Peyer's patch (tissue), 4 donors: ENCODE measurements at regions not wholly inside any gene's neighbourhood (a gene's known extent, or its start where the extent isn't known, plus 50 kb on each side); places are given as distances from the start of the nearest gene placed in this dataset.

Experiments used
- DNase-seq, 3 donors: peaks; one replicate each; pipeline ENCODE4 v3.0.0-alpha.2; 2017 to 2019
- H3K27ac ChIP-seq, 4 donors: fragments of 200-600 bp; sonication (generic); one replicate each; pipeline ENCODE4 v1.5.1; 2016 to 2019
- H3K27me3 ChIP-seq, 2 donors: fragments of 200-600 bp; sonication (generic); one replicate each; pipeline ENCODE4 v1.5.1; 2019
- H3K36me3 ChIP-seq, 3 donors: fragments of 200-600 bp; sonication (generic); one replicate each; pipeline ENCODE4 v1.5.1; 2016 to 2019
- H3K4me1 ChIP-seq, 4 donors: fragments of 200-600 bp; sonication (generic); one replicate each; pipeline ENCODE4 v1.5.1; 2016 to 2019
- H3K4me3 ChIP-seq, 4 donors: fragments of 200-600 bp; sonication (generic); 1 replicate in 3 of 4; 2 replicates in 1 of 4; pipeline ENCODE4 v1.5.1; 2016 to 2019; ENCODE audit warnings: mild to moderate bottlenecking in 1 of 4
- H3K9me3 ChIP-seq, 4 donors: fragments of 200-600 bp; sonication (generic); one replicate each; pipeline ENCODE4 v1.5.1; 2016 to 2019; ENCODE audit warnings: mild to moderate bottlenecking in 1 of 4
- POLR2A ChIP-seq, 2 donors: fragments of 450-650 bp; IDR thresholded peaks; one replicate each; pipeline ENCODE4 v1.5.1; 2017; ENCODE audit warnings: antibody characterized with exemption in 2 of 2, mild to moderate bottlenecking in 2 of 2, moderate library complexity in 2 of 2
- TF ChIP-seq, protein P1 (sequence below), 6 experiments: fragments of 450-650 bp in 4 of 6; fragments of 200-600 bp in 2 of 6; sonication (generic) in 1 of 6; IDR thresholded peaks; one replicate each; pipeline ENCODE4 v1.5.1; 2017 to 2019; ENCODE audit warnings: antibody characterized with exemption in 6 of 6, mild to moderate bottlenecking in 3 of 6, moderate library complexity in 1 of 6

- TF ChIP-seq POLR2A (IDR thresholded peaks at IDR 0.05), result no peak
- TF ChIP-seq, protein P1, sequence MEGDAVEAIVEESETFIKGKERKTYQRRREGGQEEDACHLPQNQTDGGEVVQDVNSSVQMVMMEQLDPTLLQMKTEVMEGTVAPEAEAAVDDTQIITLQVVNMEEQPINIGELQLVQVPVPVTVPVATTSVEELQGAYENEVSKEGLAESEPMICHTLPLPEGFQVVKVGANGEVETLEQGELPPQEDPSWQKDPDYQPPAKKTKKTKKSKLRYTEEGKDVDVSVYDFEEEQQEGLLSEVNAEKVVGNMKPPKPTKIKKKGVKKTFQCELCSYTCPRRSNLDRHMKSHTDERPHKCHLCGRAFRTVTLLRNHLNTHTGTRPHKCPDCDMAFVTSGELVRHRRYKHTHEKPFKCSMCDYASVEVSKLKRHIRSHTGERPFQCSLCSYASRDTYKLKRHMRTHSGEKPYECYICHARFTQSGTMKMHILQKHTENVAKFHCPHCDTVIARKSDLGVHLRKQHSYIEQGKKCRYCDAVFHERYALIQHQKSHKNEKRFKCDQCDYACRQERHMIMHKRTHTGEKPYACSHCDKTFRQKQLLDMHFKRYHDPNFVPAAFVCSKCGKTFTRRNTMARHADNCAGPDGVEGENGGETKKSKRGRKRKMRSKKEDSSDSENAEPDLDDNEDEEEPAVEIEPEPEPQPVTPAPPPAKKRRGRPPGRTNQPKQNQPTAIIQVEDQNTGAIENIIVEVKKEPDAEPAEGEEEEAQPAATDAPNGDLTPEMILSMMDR (IDR thresholded peaks at IDR 0.05), result no peak
- Histone ChIP-seq H3K36me3 (no peaks in the 10 kb centered on the region), H3K27ac (no peak overlapping the region), H3K27me3 (no peaks in the 10 kb centered on the region), H3K9me3 (no peaks in the 10 kb centered on the region), H3K4me1 (no peaks in the 10 kb centered on the region), H3K4me3 (no peak overlapping the region)
- DNase-seq, result no peak
These were observed 55.2 kb downstream of the TTC32 start for GRCh38 chr2:19846567-19846966.

DNA sequence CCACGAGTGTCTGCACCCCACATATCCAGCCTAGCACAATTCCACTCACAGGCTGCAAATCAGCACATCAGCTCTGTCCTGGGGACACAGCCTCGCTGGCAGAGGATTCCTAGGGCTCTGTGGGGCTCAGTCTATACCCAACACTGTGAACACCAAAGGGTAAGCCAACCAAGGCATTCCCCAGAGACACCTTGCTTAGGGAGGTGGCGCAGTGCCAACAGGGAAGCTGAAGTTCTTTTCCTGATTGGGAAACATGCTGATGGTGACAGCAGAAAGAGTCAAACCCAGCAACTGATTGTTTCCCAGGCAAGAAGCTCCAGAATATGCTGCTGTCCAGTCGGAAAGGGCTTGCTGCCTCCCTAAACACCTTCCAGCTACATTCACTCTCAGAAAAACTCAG lies 55.8 kb downstream of the TTC32 start:
- Histone ChIP-seq H3K4me3 (no peak overlapping the region), H3K36me3 (no peaks in the 10 kb centered on the region), H3K4me1 (no peaks in the 10 kb centered on the region), H3K27ac (no peak overlapping the region), H3K9me3 (no peaks in the 10 kb centered on the region), H3K27me3 (no peaks in the 10 kb centered on the region)
- no peak for TF ChIP-seq POLR2A (IDR thresholded peaks at IDR 0.05)
- TF ChIP-seq, protein P1 (IDR thresholded peaks at IDR 0.05), result no peak
- DNase-seq, result no peak

DNA sequence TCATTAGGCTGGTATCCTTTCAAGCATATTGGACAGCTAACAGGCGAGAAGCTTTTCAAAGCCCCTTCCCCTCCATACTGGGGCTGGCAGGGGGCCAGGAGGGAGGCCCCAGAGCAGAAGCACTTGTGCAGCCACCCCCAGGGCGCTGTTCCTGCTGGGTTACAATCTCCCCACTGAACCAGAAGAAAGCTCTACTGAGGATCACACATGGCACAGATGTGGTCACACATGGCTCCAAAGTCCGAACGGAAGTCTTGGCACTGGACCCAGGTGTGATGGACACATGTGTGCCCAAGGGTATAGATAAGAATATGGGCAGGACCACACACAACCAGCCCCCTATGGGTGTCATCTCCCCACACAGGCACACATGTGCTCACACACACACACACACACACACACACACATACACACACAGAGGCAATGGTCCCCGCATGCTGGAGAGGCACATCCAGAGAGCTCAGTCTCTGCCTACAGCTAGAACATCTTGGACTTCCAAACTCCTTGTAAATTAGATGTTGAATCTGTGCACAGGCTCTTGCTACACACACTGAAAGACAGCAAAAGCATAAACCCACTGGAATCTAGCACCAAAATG lies 56.4 kb downstream of the TTC32 start:
- Histone ChIP-seq H3K27me3 (no peaks in the 10 kb centered on the region), H3K36me3 (no peaks in the 10 kb centered on the region), H3K4me1 (no peaks in the 10 kb centered on the region), H3K9me3 (no peaks in the 10 kb centered on the region), H3K4me3 (no peak overlapping the region), H3K27ac (no peak overlapping the region)
- no peak for DNase-seq
- no peak for TF ChIP-seq POLR2A (IDR thresholded peaks at IDR 0.05)
- TF ChIP-seq, protein P1 (IDR thresholded peaks at IDR 0.05), result no peak

DNA sequence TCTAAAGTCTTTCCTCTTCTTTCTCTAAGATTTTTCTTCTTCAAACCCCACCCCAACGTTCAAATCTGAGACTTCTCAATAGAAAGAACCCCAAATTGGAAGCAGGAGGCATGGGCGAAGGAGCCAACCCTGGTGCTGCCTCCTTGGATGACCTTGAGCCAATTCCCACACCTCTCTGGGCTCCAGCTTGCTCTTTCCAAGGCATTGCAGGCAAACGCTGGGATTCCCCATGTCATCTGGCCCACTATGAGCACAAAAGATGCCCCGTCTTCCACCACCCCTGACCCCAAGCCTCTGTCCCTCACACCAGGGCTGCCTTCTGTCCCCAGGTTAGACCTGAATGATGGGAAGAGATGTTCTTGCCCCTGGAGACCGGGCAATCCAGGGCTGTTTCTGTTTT lies 57.0 kb downstream of the TTC32 start:
- DNase-seq, result no peak
- H3K27ac ChIP-seq, result no peak overlapping the region
- no peaks in the 10 kb centered on the region for H3K27me3 ChIP-seq
- no peak overlapping the region for H3K4me3 ChIP-seq
- H3K9me3 ChIP-seq, result no peaks in the 10 kb centered on the region
- TF ChIP-seq, protein P1 (IDR thresholded peaks at IDR 0.05), result no peak
- no peak for TF ChIP-seq POLR2A (IDR thresholded peaks at IDR 0.05)
- no peaks in the 10 kb centered on the region for H3K36me3 ChIP-seq
- no peaks in the 10 kb centered on the region for H3K4me1 ChIP-seq

DNA sequence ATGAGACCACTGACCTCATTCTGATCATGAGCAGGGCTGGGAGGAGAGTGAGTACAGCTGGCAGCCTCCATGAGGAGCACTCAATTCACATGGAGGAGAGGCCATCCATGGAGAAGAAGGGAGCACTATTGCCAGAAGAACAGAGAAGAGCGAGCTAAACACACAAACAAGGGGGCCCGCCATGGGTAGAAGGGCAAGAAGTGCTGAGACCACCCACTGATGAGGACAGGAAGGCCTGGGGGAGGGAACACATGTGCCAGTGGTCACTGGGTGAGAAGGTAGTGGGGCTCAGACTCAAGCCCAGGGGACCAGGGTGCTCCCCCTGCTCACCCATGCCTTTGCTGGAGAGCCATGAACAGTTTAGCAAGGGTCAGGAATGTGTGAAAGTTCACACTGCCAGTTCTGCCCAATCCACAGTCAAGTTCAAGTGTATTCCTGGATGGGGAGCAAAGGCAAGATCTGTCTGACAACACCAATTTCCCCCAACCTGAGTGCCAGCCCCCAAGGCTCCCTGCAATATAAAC lies 57.7 kb downstream of the TTC32 start:
- no peaks in the 10 kb centered on the region for H3K27me3 ChIP-seq
- H3K36me3 ChIP-seq, result no peaks in the 10 kb centered on the region
- DNase-seq, result no peak
- no peaks in the 10 kb centered on the region for H3K9me3 ChIP-seq
- no peak overlapping the region for H3K27ac ChIP-seq
- TF ChIP-seq POLR2A (IDR thresholded peaks at IDR 0.05), result no peak
- no peaks in the 10 kb centered on the region for H3K4me1 ChIP-seq
- no peak overlapping the region for H3K4me3 ChIP-seq

DNA sequence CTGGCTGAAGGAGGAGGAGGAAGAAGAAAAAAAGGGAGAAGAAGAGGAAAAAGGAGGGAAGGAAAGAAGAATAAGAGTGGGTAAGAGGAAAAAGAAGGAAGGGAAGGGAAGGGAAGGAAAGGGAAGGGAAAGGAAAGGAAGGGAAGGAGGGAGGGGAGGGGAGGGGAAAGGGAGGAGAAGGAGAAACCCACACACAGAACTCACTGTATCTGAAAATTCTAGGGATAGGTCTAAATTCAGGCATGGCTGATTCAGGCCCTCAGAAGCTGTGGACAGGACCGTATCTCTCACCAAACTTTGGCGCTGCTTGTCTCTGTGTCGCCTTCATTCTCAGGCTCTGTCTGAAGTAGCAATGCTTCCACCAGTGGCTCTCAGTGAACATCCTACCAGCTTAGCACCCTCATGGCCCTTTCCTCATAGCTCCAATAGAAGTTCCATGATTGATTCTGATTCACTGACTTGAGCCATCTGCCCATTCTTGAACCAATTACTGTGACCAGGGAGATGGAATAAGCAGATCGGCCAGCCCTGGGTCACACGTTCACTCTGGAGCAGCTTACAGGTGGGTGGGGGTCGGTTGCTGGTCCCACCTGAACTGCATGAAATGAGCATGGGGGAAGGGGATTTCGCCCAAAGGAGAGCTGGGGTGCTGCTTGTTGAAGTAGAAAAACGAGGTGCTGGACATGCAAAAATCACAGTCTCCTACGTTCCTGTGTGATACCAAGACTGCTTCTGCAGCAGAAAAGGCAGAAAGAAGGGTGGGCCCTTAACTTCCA lies 59.7 kb downstream of the TTC32 start:
- no peak for DNase-seq
- Histone ChIP-seq H3K27ac (no peak overlapping the region), H3K9me3 (no peaks in the 10 kb centered on the region), H3K36me3 (no peaks in the 10 kb centered on the region), H3K4me1 (no peaks in the 10 kb centered on the region), H3K27me3 (no peaks in the 10 kb centered on the region), H3K4me3 (no peak overlapping the region)
- TF ChIP-seq, protein P1 (IDR thresholded peaks at IDR 0.05), result no peak
- no peak for TF ChIP-seq POLR2A (IDR thresholded peaks at IDR 0.05)
